IMR-90 (cell line): ENCODE measurements at regions not wholly inside any gene's neighbourhood (a gene's known extent, or its start where the extent isn't known, plus 50 kb on each side); places are given as distances from the start of the nearest gene placed in this dataset.

Experiments used
- ATAC-seq: fragments of 200-7000 bp; cut with Tn5 transposase; 2 replicates; pipeline ENCODE4 v1.9.1; 2020; ENCODE audit warnings: low read depth, mild to moderate bottlenecking, moderate library complexity
- BruUV-seq: library from RNA; stranded (reverse); fragments of 400-500 nt; replicated peaks from 2 replicates; lab custom pipeline; 2021; lab: Mats Ljungman, UMichigan
- CTCF ChIA-PET: fragments of 300-600 bp; formaldehyde crosslinking; extraction: SDS; loops from one replicate; lab custom pipeline; 2021; ENCODE audit warnings: antibody characterized with exemption; lab: Yijun Ruan, JAX
- POLR2A ChIA-PET: fragments of 300-600 bp; sonication (Branson Sonifier 250); formaldehyde crosslinking; loops from one replicate; lab custom pipeline; 2022; ENCODE audit warnings: antibody characterized with exemption; ENCODE audit not compliant: unreplicated experiment; lab: Charles Lee
- DNase-seq: peaks from one replicate; pipeline ENCODE4 v3.0.0; 2013
- H2AFZ ChIP-seq: replicated peaks from 2 replicates; pipeline ENCODE3; 2013; ENCODE audit warnings: low read length, mild to moderate bottlenecking; ENCODE audit not compliant: poor library complexity
- H2AK5ac ChIP-seq: 2 replicates; pipeline ENCODE4 v1.6.1; 2013; ENCODE audit warnings: low read depth, low read length, inconsistent platforms
- H2AK9ac ChIP-seq: replicated peaks from 2 replicates; pipeline ENCODE3; 2013; ENCODE audit warnings: mild to moderate bottlenecking, low read depth, low read length, moderate library complexity; ENCODE audit not compliant: poor library complexity
- H2BK120ac ChIP-seq: 2 replicates; pipeline ENCODE4 v1.6.1; 2013; ENCODE audit warnings: low read depth, low read length, inconsistent platforms
- H2BK15ac ChIP-seq: 3 replicates; pipeline ENCODE4 v1.6.1; 2013; ENCODE audit warnings: low read depth, low read length, inconsistent platforms
- H2BK20ac ChIP-seq: 2 replicates; pipeline ENCODE4 v1.6.1; 2013; ENCODE audit warnings: low read depth, mild to moderate bottlenecking, inconsistent platforms, low read length, moderate library complexity
- H2BK5ac ChIP-seq: 2 replicates; pipeline ENCODE4 v1.6.1; 2013; ENCODE audit warnings: mild to moderate bottlenecking, low read depth, low read length, inconsistent platforms; ENCODE audit not compliant: poor library complexity, severe bottlenecking
- H3K14ac ChIP-seq: replicated peaks from 2 replicates; pipeline ENCODE4 v1.6.1; 2013; ENCODE audit warnings: low read depth, low read length, inconsistent platforms
- H3K18ac ChIP-seq: 2 replicates; pipeline ENCODE4 v1.6.1; 2013; ENCODE audit warnings: low read depth, low read length, control low read depth
- H3K23ac ChIP-seq: 2 replicates; pipeline ENCODE4 v1.6.1; 2013; ENCODE audit warnings: low read depth, low read length, inconsistent platforms
- H3K27ac ChIP-seq: 2 replicates; pipeline ENCODE4 v1.5.1; 2013; ENCODE audit warnings: mild to moderate bottlenecking, control low read depth, low read length; ENCODE audit not compliant: insufficient read depth
- H3K27me3 ChIP-seq: 2 replicates; pipeline ENCODE4 v1.6.1; 2013; ENCODE audit warnings: low read length; ENCODE audit not compliant: control insufficient read depth, insufficient read depth
- H3K36me3 ChIP-seq: 2 replicates; pipeline ENCODE4 v1.6.1; 2013; ENCODE audit warnings: low read length, mixed read lengths; ENCODE audit not compliant: control insufficient read depth, insufficient read depth
- H3K4ac ChIP-seq: 2 replicates; pipeline ENCODE4 v1.6.1; 2013; ENCODE audit warnings: low read depth, low read length, inconsistent platforms
- H3K4me1 ChIP-seq: 2 replicates; pipeline ENCODE4 v1.6.1; 2013; ENCODE audit warnings: low read length, mixed read lengths; ENCODE audit not compliant: control insufficient read depth, insufficient read depth
- H3K4me2 ChIP-seq: 2 replicates; pipeline ENCODE4 v1.6.1; 2013; ENCODE audit warnings: low read depth, mild to moderate bottlenecking, control low read depth, low read length, moderate library complexity
- H3K4me3 ChIP-seq: 2 replicates; pipeline ENCODE4 v1.5.1; 2013; ENCODE audit warnings: low read depth, mild to moderate bottlenecking, control low read depth, low read length, moderate library complexity; ENCODE audit not compliant: insufficient read depth
- H3K56ac ChIP-seq: 2 replicates; pipeline ENCODE4 v1.6.1; 2013; ENCODE audit warnings: low read length, inconsistent platforms; ENCODE audit not compliant: insufficient read depth; ENCODE audit errors: extremely low read depth
- H3K79me1 ChIP-seq, 2 experiments: 2 replicates each; pipeline ENCODE4 v1.6.1; 2013; ENCODE audit warnings: low read length in 2 of 2, inconsistent platforms in 1 of 2, low read depth in 1 of 2
- H3K9ac ChIP-seq: 2 replicates; pipeline ENCODE4 v1.6.1; 2013; ENCODE audit warnings: low read depth, low read length, control low read depth
- H3K9me1 ChIP-seq: 2 replicates; pipeline ENCODE4 v1.6.1; 2013; ENCODE audit warnings: low read length, inconsistent platforms; ENCODE audit not compliant: insufficient read depth
- H3K9me3 ChIP-seq: 2 replicates; pipeline ENCODE4 v1.6.1; 2013; ENCODE audit warnings: low read length; ENCODE audit not compliant: control insufficient read depth, insufficient read depth
- H4K20me1 ChIP-seq: 2 replicates; pipeline ENCODE4 v1.6.1; 2013; ENCODE audit warnings: low read length, inconsistent platforms; ENCODE audit not compliant: insufficient read depth
- H4K5ac ChIP-seq: 2 replicates; pipeline ENCODE4 v1.6.1; 2013; ENCODE audit warnings: mild to moderate bottlenecking, low read depth, low read length, control low read depth
- H4K8ac ChIP-seq, 2 experiments: 2 replicates each; pipeline ENCODE4 v1.6.1; 2013; ENCODE audit warnings: low read depth in 2 of 2, low read length in 2 of 2, control low read depth in 1 of 2, inconsistent platforms in 1 of 2
- H4K91ac ChIP-seq: 2 replicates; pipeline ENCODE4 v1.6.1; 2013; ENCODE audit warnings: low read depth, low read length, inconsistent platforms; ENCODE audit not compliant: insufficient read depth
- BHLHE40 ChIP-seq: fragments of 150-350 bp; IDR thresholded peaks from 2 replicates; pipeline ENCODE4 v1.6.1; 2016; ENCODE audit warnings: mild to moderate bottlenecking, low read depth, low read length
- CEBPB ChIP-seq: IDR thresholded peaks from 2 replicates; pipeline ENCODE4 v1.6.1; 2012; ENCODE audit warnings: low read depth, low read length, improper control_type of control experiment
- CHD1 ChIP-seq: IDR thresholded peaks from 2 replicates; pipeline ENCODE4 v1.6.1; 2012; ENCODE audit warnings: low read depth, low read length, improper control_type of control experiment
- CTCF ChIP-seq: conservative IDR thresholded peaks from 2 replicates; pipeline ENCODE4 v1.5.1; 2012; ENCODE audit warnings: mild to moderate bottlenecking, low read depth, low read length, improper control_type of control experiment
- ELK1 ChIP-seq: fragments of 150-350 bp; IDR thresholded peaks from 2 replicates; pipeline ENCODE4 v1.6.1; 2016; ENCODE audit warnings: low read depth, mild to moderate bottlenecking, low read length, moderate library complexity, borderline replicate concordance
- FOS ChIP-seq: fragments of 150-350 bp; IDR thresholded peaks from 2 replicates; pipeline ENCODE4 v1.6.1; 2016; ENCODE audit warnings: low read depth, low read length
- MAFK ChIP-seq: IDR thresholded peaks from 2 replicates; pipeline ENCODE4 v1.6.1; 2012; ENCODE audit warnings: low read depth, low read length, improper control_type of control experiment
- MAZ ChIP-seq: IDR thresholded peaks from 2 replicates; pipeline ENCODE4 v1.6.1; 2012; ENCODE audit warnings: low read depth, mild to moderate bottlenecking, low read length, improper control_type of control experiment, moderate library complexity, borderline replicate concordance
- NFE2L2 ChIP-seq: fragments of 150-350 bp; IDR thresholded peaks from 2 replicates; pipeline ENCODE4 v1.6.1; 2016; ENCODE audit warnings: low read depth, mild to moderate bottlenecking, low read length
- POLR2A ChIP-seq: IDR thresholded peaks from 2 replicates; pipeline ENCODE4 v1.6.1; 2012; ENCODE audit warnings: mild to moderate bottlenecking, low read depth, low read length
- RAD21 ChIP-seq: IDR thresholded peaks from 2 replicates; pipeline ENCODE4 v1.6.1; 2012; ENCODE audit warnings: low read length, improper control_type of control experiment
- RCOR1 ChIP-seq: IDR thresholded peaks from 2 replicates; pipeline ENCODE4 v1.6.1; 2012; ENCODE audit warnings: mild to moderate bottlenecking, low read length, improper control_type of control experiment; ENCODE audit not compliant: insufficient replicate concordance
- RFX5 ChIP-seq: IDR thresholded peaks from 2 replicates; pipeline ENCODE4 v1.8.0; 2012; ENCODE audit warnings: low read depth, mild to moderate bottlenecking, low read length, moderate library complexity
- SMC3 ChIP-seq: fragments of 150-350 bp; IDR thresholded peaks from 2 replicates; pipeline ENCODE4 v1.6.1; 2016; ENCODE audit warnings: low read depth, mild to moderate bottlenecking, antibody characterized with exemption, low read length, moderate library complexity
- USF2 ChIP-seq: fragments of 150-350 bp; IDR thresholded peaks from 2 replicates; pipeline ENCODE4 v1.6.1; 2017; ENCODE audit warnings: mild to moderate bottlenecking, antibody characterized with exemption, low read length, low read depth
- WGBS, 2 experiments: methylation state at CpG; one replicate each; pipeline versions ENCODE4 v1.1.5 to v1.1.7; 2013; ENCODE audit warnings: missing lambda C conversion rate in 2 of 2; ENCODE audit not compliant: insufficient read length in 1 of 2; ENCODE audit errors: extremely low coverage in 2 of 2; 5-methylcytosine and 5-hydroxymethylcytosine counted together
- dilution Hi-C: fragments of 300-500 bp; cut with HindIII; formaldehyde crosslinking; loops from one replicate; pipeline ENCODE4 v1.14.3; 2018; ENCODE audit warnings: low sequenced_read_pairs; ENCODE audit not compliant: unreplicated experiment
- in situ Hi-C: fragments of 300-500 bp; cut with MboI; formaldehyde crosslinking; loops from 3 replicates; pipeline ENCODE4 v1.14.3; 2019; ENCODE audit warnings: low sequenced_read_pairs, inconsistent platforms, mixed read lengths
- intact Hi-C: fragments of 100-400 bp; cut with micrococcal nuclease; formaldehyde crosslinking; loops from 2 replicates; pipeline ENCODE4 v1.10.0; 2022

- Histone ChIP-seq H2BK15ac (no peak overlapping the region), H3K56ac (no peak overlapping the region), H2BK120ac (no peak overlapping the region), H3K4ac (no peak overlapping the region), H3K4me2 (no peak overlapping the region), H2AK5ac (no peak overlapping the region), H3K4me3 (no peak overlapping the region), H3K14ac (no peak overlapping the region), H3K27me3 (peaks cover 12% of the 10 kb centered on the region), H2AK9ac (no peak overlapping the region), H2AFZ (no peak overlapping the region), H3K9me3 (no peaks in the 10 kb centered on the region), H4K91ac (no peak overlapping the region), H3K9ac (no peak overlapping the region), H3K9me1 (no peaks in the 10 kb centered on the region), H3K79me1 (no peaks in the 10 kb centered on the region), H2BK5ac (no peak overlapping the region), H4K8ac (no peak overlapping the region), H4K20me1 (no peaks in the 10 kb centered on the region), H4K5ac (no peak overlapping the region), H3K36me3 (no peaks in the 10 kb centered on the region), H3K23ac (no peak overlapping the region), H3K18ac (no peak overlapping the region), H2BK20ac (no peak overlapping the region), H3K27ac (no peak overlapping the region), H3K4me1 (no peaks in the 10 kb centered on the region)
- DNase-seq = no peak
- intact Hi-C loops (no loop called here), in situ Hi-C loops (no loop called here), dilution Hi-C loops (no loop called here)
- 70% methylated on average over 2 of the region's 6 CpGs; no CpG with 5 or more reads in 1 of the 2 experiments for WGBS, 2 experiments
- no peak for ATAC-seq
- no TSS peak for BruUV-seq
- TF ChIP-seq FOS (no peak), MAZ (no peak), SMC3 (no peak), MAFK (no peak), RCOR1 (no peak), BHLHE40 (no peak), RAD21 (no peak), USF2 (no peak), POLR2A (no peak), NFE2L2 (no peak), CTCF (no peak), RFX5 (no peak), ELK1 (no peak), CEBPB (no peak), CHD1 (no peak)
- POLR2A ChIA-PET = no interaction called here
- CTCF ChIA-PET = no interaction called here
These were observed 121.1 kb downstream of the C5orf15 start for GRCh38 chr5:133847301-133847700.
